Inflammatory macrophage treated with lipopolysaccharide for 1 hour (primary cell): ENCODE measurements at regions not wholly inside any gene's neighbourhood (a gene's known extent, or its start where the extent isn't known, plus 50 kb on each side); places are given as distances from the start of the nearest gene placed in this dataset.

Experiments used
- DNase-seq, 2 donors: peaks; one replicate each; pipeline ENCODE4 v3.0.0-alpha.2; 2020 to 2022

GRCh38 chr20:60131375-60131774 is 173.2 kb downstream of the CDH26 start:
- peak; percentile 66 to 80 for DNase-seq

- no peak for DNase-seq
These were observed 174.1 kb downstream of the CDH26 start for GRCh38 chr20:60132162-60132826.

- DNase-seq: peak in 1 of 2 donors; percentile 22
These were observed 174.8 kb downstream of the CDH26 start for GRCh38 chr20:60132827-60133670.

- DNase-seq: no peak
These were observed 177.1 kb downstream of the CDH26 start for GRCh38 chr20:60135276-60135675.

- peak; percentile 32 to 45 for DNase-seq
These were observed 178.6 kb downstream of the CDH26 start for GRCh38 chr20:60136645-60137401.

- DNase-seq: peak; percentile 50 to 83
These were observed 179.5 kb downstream of the CDH26 start for GRCh38 chr20:60137657-60138245.

- peak; percentile 22 to 30 for DNase-seq
These were observed 180.3 kb downstream of the CDH26 start for GRCh38 chr20:60138256-60139220.

GRCh38 chr20:60139663-60140446 is 181.6 kb downstream of the CDH26 start:
- DNase-seq: no peak

- DNase-seq: no peak
These were observed 184.4 kb downstream of the CDH26 start for GRCh38 chr20:60142587-60142986.

- DNase-seq: no peak
These were observed 185.1 kb downstream of the CDH26 start for GRCh38 chr20:60143261-60143842.

GRCh38 chr20:60144404-60144803 is 186.2 kb downstream of the CDH26 start:
- no peak for DNase-seq

- DNase-seq: no peak
These were observed 186.8 kb downstream of the CDH26 start for GRCh38 chr20:60144974-60145527.

GRCh38 chr20:60147004-60147403 is 188.8 kb downstream of the CDH26 start:
- no peak for DNase-seq

- no peak for DNase-seq
These were observed 190.7 kb downstream of the CDH26 start for GRCh38 chr20:60148885-60149284.

- DNase-seq: no peak
These were observed 194.6 kb downstream of the CDH26 start for GRCh38 chr20:60152792-60153191.

- no peak for DNase-seq
These were observed 202.4 kb downstream of the CDH26 start for GRCh38 chr20:60160451-60161145.

- no peak for DNase-seq
These were observed 209.6 kb downstream of the CDH26 start for GRCh38 chr20:60167812-60168211.

- no peak for DNase-seq
These were observed 210.7 kb downstream of the CDH26 start for GRCh38 chr20:60168963-60169362.

- no peak for DNase-seq
These were observed 211.9 kb downstream of the CDH26 start for GRCh38 chr20:60170116-60170515.

- DNase-seq: no peak
These were observed 213.1 kb downstream of the CDH26 start for GRCh38 chr20:60171313-60171712.
